ENCODE measurements at regions not wholly inside any gene's neighbourhood (a gene's known extent, or its start where the extent isn't known, plus 50 kb on each side); places are given as distances from the start of the nearest gene placed in this dataset.

- Histone ChIP-seq H2AFZ (ENCODE audit: low read length) (no peak overlapping the region), H3K9ac (ENCODE audit: low read depth, low read length, poor library complexity) (no peak overlapping the region), H2BK120ac (ENCODE audit: low read depth, low read length) (no peak overlapping the region), H3K27ac (replicated peaks; ENCODE audit: low read length) (no peak overlapping the region), H3K79me1 (ENCODE audit: low read depth, low read length) (no peaks in the 10 kb centered on the region), H3K27me3 (ENCODE audit: control insufficient read depth in 3 of 3, insufficient read depth in 3 of 3, low read depth in 1 of 3, low read length in 3 of 3) (no peaks in the 10 kb centered on the region), H3K36me3 (replicated peaks in 1 of 2; ENCODE audit: control insufficient read depth in 2 of 2, insufficient read depth in 2 of 2, low read length in 2 of 2) (no peaks in the 10 kb centered on the region), H4K91ac (ENCODE audit: low read depth, low read length, poor library complexity) (no peak overlapping the region), H4K8ac (ENCODE audit: low read depth, low read length) (no peak overlapping the region), H3K23ac (ENCODE audit: low read depth, low read length, poor library complexity) (no peak overlapping the region), H3K4ac (ENCODE audit: low read length) (no peak overlapping the region), H3K9me3 (replicated peaks in 1 of 2; ENCODE audit: control insufficient read depth in 2 of 2, insufficient read depth in 1 of 2, low read depth in 1 of 2, low read length in 2 of 2) (peaks cover 0 to 1% of the 10 kb centered on the region in 2 donors), H3K14ac (ENCODE audit: low read length) (no peak overlapping the region), H3K4me2 (ENCODE audit: insufficient read depth, low read length, poor library complexity, severe bottlenecking) (no peak overlapping the region), H2BK15ac (ENCODE audit: low read length) (no peak overlapping the region), H3K18ac (ENCODE audit: low read length) (no peak overlapping the region), H2BK12ac (ENCODE audit: low read length) (no peak overlapping the region), H2BK5ac (ENCODE audit: low read length) (no peak overlapping the region), H3K4me3 (ENCODE audit: low read length in 2 of 2) (no peak overlapping the region), H2AK5ac (ENCODE audit: low read depth, low read length) (no peak overlapping the region), H3K4me1 (ENCODE audit: control insufficient read depth in 2 of 2, insufficient read depth in 1 of 2, low read depth in 1 of 2, low read length in 2 of 2) (peaks cover 0 to 3% of the 10 kb centered on the region in 2 donors)
- DNase-seq (ENCODE audit: low spot score), result no peak
- no CpG with 5 or more reads among the region's 2 CpGs for WGBS, 2 donors (ENCODE audit: extremely low coverage in 2 of 2, insufficient read length in 2 of 2, insufficient replicate concordance in 1 of 2)
These were observed 50.0 kb upstream of the ADPGK start for GRCh38 chr15:72833561-72833960.

Data from neuronal stem cell (in vitro differentiated cells).